ENCODE measurements at regions not wholly inside any gene's neighbourhood (a gene's known extent, or its start where the extent isn't known, plus 50 kb on each side); places are given as distances from the start of the nearest gene placed in this dataset.

DNA sequence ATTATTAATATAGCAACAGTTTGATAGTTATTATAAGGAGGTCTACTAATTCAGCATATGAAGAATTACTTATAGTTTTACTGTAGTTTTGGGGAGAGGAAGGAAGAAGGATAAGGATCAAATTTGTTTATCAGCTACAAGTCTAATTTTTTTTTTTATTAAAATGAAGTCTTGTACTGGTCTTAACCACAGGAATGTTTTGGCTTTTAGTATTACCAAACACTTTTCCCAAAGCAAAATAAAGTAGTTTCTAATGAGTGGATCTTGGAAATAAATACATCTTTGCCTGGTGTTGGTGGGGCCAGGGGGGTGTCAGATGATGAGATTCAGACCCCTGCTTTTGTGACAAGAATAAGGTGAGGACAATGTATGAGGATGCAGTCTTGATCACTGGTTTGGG lies 57.2 kb upstream of the ZDHHC17 start:
- DNase-seq (ENCODE audit: low read depth, low spot score), result no peak

DNA sequence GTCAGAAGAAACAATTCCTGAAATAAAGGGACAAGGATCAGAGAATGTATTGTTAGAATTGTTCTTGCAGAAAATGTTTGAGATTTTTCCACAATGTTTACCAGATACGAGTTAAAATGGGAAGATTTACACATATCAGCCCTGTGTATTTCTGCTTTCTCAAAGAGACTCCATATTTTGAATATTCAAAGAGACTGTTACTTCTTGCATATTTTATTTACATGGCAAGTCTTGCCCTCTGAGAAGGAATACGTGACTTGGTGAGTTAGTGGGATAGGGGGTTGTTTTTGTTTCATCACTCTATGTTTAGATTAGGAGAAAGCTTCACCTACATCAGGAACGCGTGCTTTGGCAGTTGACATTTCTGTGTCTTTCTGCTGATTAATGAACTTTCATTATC lies 56.1 kb upstream of the ZDHHC17 start:
- no peak for DNase-seq (ENCODE audit: low read depth, low spot score)

DNA sequence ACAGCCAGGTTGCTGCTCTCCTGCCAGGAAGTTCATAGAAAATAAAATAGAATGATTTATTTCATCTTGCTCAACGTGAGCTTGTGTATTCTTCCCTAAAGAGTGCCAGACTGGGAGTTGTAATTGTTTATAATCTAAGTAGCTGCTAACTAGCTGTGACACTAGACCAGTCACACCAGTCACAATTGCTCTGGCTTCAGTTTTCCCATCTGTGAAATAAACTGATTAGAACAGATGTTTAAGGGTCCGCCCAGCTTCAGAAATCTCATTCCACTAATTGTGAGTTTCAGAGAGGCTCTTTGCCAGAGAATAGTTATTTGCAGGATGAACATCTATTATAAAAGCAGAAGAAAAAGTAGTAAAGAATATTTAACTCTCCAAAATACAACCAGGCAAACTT lies 55.6 kb upstream of the ZDHHC17 start:
- no peak for DNase-seq (ENCODE audit: low read depth, low spot score)

- no peak for DNase-seq (ENCODE audit: low read depth, low spot score)
These were observed 52.7 kb upstream of the ZDHHC17 start for GRCh38 chr12:76711241-76711640.

DNA sequence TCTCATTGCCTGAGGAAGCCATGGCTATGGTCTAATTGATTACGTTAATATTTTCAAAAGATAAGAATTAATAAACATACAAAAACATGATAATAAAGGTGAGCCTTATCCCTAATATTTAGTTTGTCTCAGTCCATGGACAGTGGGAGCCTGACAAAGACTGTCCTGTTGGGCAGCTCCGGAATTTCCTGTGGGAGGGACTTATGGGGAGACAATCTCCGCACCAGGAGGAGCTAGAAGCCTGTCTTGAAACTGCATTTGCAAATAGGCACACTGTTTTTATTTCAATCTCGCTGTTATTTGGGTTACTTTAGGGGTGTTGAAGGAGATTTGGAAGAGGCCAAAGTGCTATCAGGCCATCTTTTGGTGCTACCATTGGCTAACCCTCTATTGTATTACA lies 50.8 kb upstream of the ZDHHC17 start:
- DNase-seq (ENCODE audit: low read depth, low spot score), result no peak

DNA sequence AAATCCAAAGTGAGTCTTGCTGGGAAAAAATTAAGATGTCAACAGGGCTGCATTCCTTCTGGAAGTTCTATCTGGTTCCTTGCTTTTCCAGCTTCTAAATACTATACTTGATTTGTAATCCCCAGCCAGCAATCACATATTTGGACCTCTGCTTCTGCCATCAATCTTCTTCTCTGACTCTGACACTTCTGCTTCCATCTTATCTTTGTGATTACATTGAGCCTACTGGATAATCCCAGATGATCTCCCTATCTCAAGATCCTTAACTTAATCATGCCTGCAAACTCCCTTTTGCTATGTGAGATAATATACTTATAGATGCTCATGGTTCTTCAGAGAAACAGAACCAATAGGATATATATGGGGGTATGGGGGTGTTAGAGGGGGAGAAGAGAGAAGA lies 49.9 kb upstream of the ZDHHC17 start:
- DNase-seq (ENCODE audit: low read depth, low spot score), result no peak

Measured in iPS DF 19.7 (cell line).